ENCODE measurements at regions not wholly inside any gene's neighbourhood (a gene's known extent, or its start where the extent isn't known, plus 50 kb on each side); places are given as distances from the start of the nearest gene placed in this dataset.
"Not testable (repeated sequence)": the region's sequence is repeated elsewhere in the genome, so short reads cannot be mapped to it uniquely, and the experiment has no call there.

GRCh38 chr3:156052115-156052514 is 68.3 kb upstream of the KCNAB1 start:
- H3K4me3 ChIP-seq (IDR thresholded peaks at IDR 0.05; ENCODE audit: insufficient read depth, low read depth, low read length): no peak overlapping the region
- H4K20me1 ChIP-seq (ENCODE audit: insufficient read depth): no peaks in the 10 kb centered on the region
- H2AFZ ChIP-seq (ENCODE audit: low read depth): no peak overlapping the region
- H3K4me2 ChIP-seq: no peak overlapping the region
- H3K27ac ChIP-seq: no peak overlapping the region
- no peaks in the 10 kb centered on the region for H3K27me3 ChIP-seq (ENCODE audit: insufficient read depth, low read depth)
- H3K79me2 ChIP-seq (ENCODE audit: insufficient read depth, low read depth): no peaks in the 10 kb centered on the region
- TF ChIP-seq CTCF (conservative IDR thresholded peaks at IDR 0.05; ENCODE audit: low read depth, low read length): no peak
- H3K4me1 ChIP-seq (ENCODE audit: low read depth, poor library complexity, severe bottlenecking): peaks cover 6% of the 10 kb centered on the region
- no peak overlapping the region for H3K9ac ChIP-seq
- H3K36me3 ChIP-seq (ENCODE audit: insufficient read depth): no peaks in the 10 kb centered on the region

DNA sequence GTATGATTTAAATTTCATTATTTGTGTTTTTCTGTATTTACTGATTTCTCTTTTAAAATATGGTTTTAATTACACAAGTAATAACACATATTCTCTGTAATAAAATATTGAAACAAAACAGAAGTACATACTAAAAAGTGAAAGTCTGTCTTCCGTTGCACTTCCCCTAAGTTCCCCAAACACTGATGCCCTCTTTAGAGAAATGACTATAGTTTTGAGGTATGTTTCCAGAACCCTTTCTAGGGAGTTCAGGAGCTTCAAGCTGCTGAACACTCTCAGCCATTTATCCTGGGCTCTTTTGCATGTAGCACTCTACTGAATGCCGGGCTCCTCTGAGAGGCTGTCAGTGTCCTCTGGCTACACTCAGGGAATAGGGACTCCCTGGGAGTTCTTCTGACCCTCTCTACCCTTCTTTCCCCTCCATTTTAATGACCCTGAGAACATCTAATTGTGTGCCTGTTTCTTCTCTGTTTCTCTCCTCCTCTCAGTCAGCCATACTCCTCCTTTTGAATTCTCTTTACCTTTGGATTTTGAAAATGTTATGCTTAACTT is 60.4 kb upstream of the KCNAB1 start:
- H3K27ac ChIP-seq: no peak overlapping the region
- H2AFZ ChIP-seq (ENCODE audit: low read depth): no peak overlapping the region
- no peak overlapping the region for H3K4me2 ChIP-seq
- H3K27me3 ChIP-seq (ENCODE audit: insufficient read depth, low read depth): no peaks in the 10 kb centered on the region
- no peaks in the 10 kb centered on the region for H3K4me1 ChIP-seq (ENCODE audit: low read depth, poor library complexity, severe bottlenecking)
- no peak for TF ChIP-seq CTCF (conservative IDR thresholded peaks at IDR 0.05; ENCODE audit: low read depth, low read length)
- H4K20me1 ChIP-seq (ENCODE audit: insufficient read depth): no peaks in the 10 kb centered on the region
- no peaks in the 10 kb centered on the region for H3K36me3 ChIP-seq (ENCODE audit: insufficient read depth)
- H3K4me3 ChIP-seq (IDR thresholded peaks at IDR 0.05; ENCODE audit: insufficient read depth, low read depth, low read length): no peak overlapping the region
- H3K79me2 ChIP-seq (ENCODE audit: insufficient read depth, low read depth): no peaks in the 10 kb centered on the region
- H3K9ac ChIP-seq: no peak overlapping the region

GRCh38 chr3:156068151-156068550 is 52.2 kb upstream of the KCNAB1 start:
- not testable (repeated sequence) for H3K79me2 ChIP-seq (ENCODE audit: insufficient read depth, low read depth); H3K36me3 ChIP-seq (ENCODE audit: insufficient read depth); H3K27me3 ChIP-seq (ENCODE audit: insufficient read depth, low read depth); H3K4me1 ChIP-seq (ENCODE audit: low read depth, poor library complexity, severe bottlenecking); H3K9ac ChIP-seq; H3K4me3 ChIP-seq (IDR thresholded peaks at IDR 0.05; ENCODE audit: insufficient read depth, low read depth, low read length); H3K4me2 ChIP-seq; H4K20me1 ChIP-seq (ENCODE audit: insufficient read depth); H2AFZ ChIP-seq (ENCODE audit: low read depth); H3K27ac ChIP-seq

- no peaks in the 10 kb centered on the region for H4K20me1 ChIP-seq (ENCODE audit: insufficient read depth)
- H3K27me3 ChIP-seq (ENCODE audit: insufficient read depth, low read depth): no peaks in the 10 kb centered on the region
- no peak for TF ChIP-seq CTCF (conservative IDR thresholded peaks at IDR 0.05; ENCODE audit: low read depth, low read length)
- H2AFZ ChIP-seq (ENCODE audit: low read depth): no peak overlapping the region
- no peak overlapping the region for H3K4me3 ChIP-seq (IDR thresholded peaks at IDR 0.05; ENCODE audit: insufficient read depth, low read depth, low read length)
- no peaks in the 10 kb centered on the region for H3K36me3 ChIP-seq (ENCODE audit: insufficient read depth)
- no peak overlapping the region for H3K27ac ChIP-seq
- H3K4me2 ChIP-seq: no peak overlapping the region
- no peaks in the 10 kb centered on the region for H3K79me2 ChIP-seq (ENCODE audit: insufficient read depth, low read depth)
- no peak overlapping the region for H3K9ac ChIP-seq
- no peaks in the 10 kb centered on the region for H3K4me1 ChIP-seq (ENCODE audit: low read depth, poor library complexity, severe bottlenecking)
Measured at GRCh38 chr3:156070028-156070427, 50.4 kb upstream of the KCNAB1 start.

All from KMS-11 (cell line).